Panc1 (cell line): ENCODE measurements at regions not wholly inside any gene's neighbourhood (a gene's known extent, or its start where the extent isn't known, plus 50 kb on each side); places are given as distances from the start of the nearest gene placed in this dataset.

Experiments used
- ATAC-seq: fragments of 200-7000 bp; cut with Tn5 transposase; 2 replicates; pipeline ENCODE4 v1.9.1; 2020; ENCODE audit warnings: mild to moderate bottlenecking, moderate library complexity
- BruUV-seq: library from RNA; stranded (reverse); fragments of 400-500 nt; replicated peaks from 2 replicates; lab custom pipeline; 2021; lab: Mats Ljungman, UMichigan
- CTCF ChIA-PET: fragments of 300-600 bp; sonication (Branson Sonifier 250); formaldehyde crosslinking; loops from one replicate; lab custom pipeline; 2022; ENCODE audit warnings: antibody characterized with exemption; lab: Charles Lee
- POLR2A ChIA-PET: fragments of 300-600 bp; sonication (Branson Sonifier 250); formaldehyde crosslinking; loops from one replicate; lab custom pipeline; 2022; ENCODE audit warnings: antibody characterized with exemption; lab: Charles Lee
- DNase-seq: peaks from one replicate; pipeline ENCODE4 v3.0.0-alpha.2; 2010; ENCODE audit warnings: low read depth, low spot score
- H3K27ac ChIP-seq: 2 replicates; pipeline ENCODE4 v1.5.1; 2011; ENCODE audit warnings: mild to moderate bottlenecking, low read length, inconsistent platforms
- H3K27me3 ChIP-seq: fragments of 200-500 bp; sonication (Bioruptor generic); 2 replicates; pipeline ENCODE4 v1.6.0; 2014; ENCODE audit warnings: low read length, inconsistent platforms; ENCODE audit not compliant: control insufficient read depth, insufficient read depth
- H3K36me3 ChIP-seq: fragments of 200-500 bp; sonication (Bioruptor generic); 2 replicates; pipeline ENCODE4 v1.5.1; 2014; ENCODE audit warnings: inconsistent platforms, mild to moderate bottlenecking, low read length, moderate library complexity; ENCODE audit not compliant: control insufficient read depth, insufficient read depth
- H3K4me1 ChIP-seq: 2 replicates; pipeline ENCODE4 v1.5.1; 2011; ENCODE audit warnings: inconsistent platforms, mild to moderate bottlenecking, low read length, moderate library complexity; ENCODE audit not compliant: control insufficient read depth, insufficient read depth
- H3K4me3 ChIP-seq, 2 experiments: 2 replicates each; pipeline ENCODE4 v1.5.1; 2011 to 2012; ENCODE audit warnings: low read depth in 2 of 2, low read length in 2 of 2, mild to moderate bottlenecking in 2 of 2, inconsistent platforms in 1 of 2, moderate library complexity in 1 of 2
- H3K9me3 ChIP-seq: fragments of 200-500 bp; sonication (Bioruptor generic); 2 replicates; pipeline ENCODE4 v1.5.1; 2014; ENCODE audit warnings: low read depth, mild to moderate bottlenecking, inconsistent platforms, low read length, moderate library complexity; ENCODE audit not compliant: control insufficient read depth, insufficient read depth
- CTCF ChIP-seq: fragments of 450-650 bp; IDR thresholded peaks from 2 replicates; pipeline ENCODE4 v1.5.1; 2017; ENCODE audit warnings: mild to moderate bottlenecking
- POLR2AphosphoS5 ChIP-seq: IDR thresholded peaks from 2 replicates; pipeline ENCODE4 v1.6.1; 2012; ENCODE audit warnings: mild to moderate bottlenecking, low read depth, low read length, moderate library complexity
- REST ChIP-seq, 2 experiments: IDR thresholded peaks; 2 replicates each; pipeline ENCODE4 v1.6.1; 2011 to 2012; ENCODE audit warnings: low read depth in 2 of 2, control low read depth in 1 of 2, low read length in 1 of 2, mild to moderate bottlenecking in 1 of 2, moderate library complexity in 1 of 2; ENCODE audit not compliant: insufficient read depth in 1 of 2
- SIN3A ChIP-seq: IDR thresholded peaks from 2 replicates; pipeline ENCODE4 v1.6.1; 2012; ENCODE audit warnings: low read depth, mild to moderate bottlenecking, low read length, moderate library complexity, borderline replicate concordance; ENCODE audit not compliant: insufficient read depth
- TCF7L2 ChIP-seq: IDR thresholded peaks from 2 replicates; pipeline ENCODE4 v1.6.1; 2011; ENCODE audit warnings: mild to moderate bottlenecking, low read depth, low read length, inconsistent platforms
- in situ Hi-C: cut with HindIII; loops from 2 replicates; pipeline ENCODE4 v1.10.0; 2016; ENCODE audit warnings: low sequenced_read_pairs, low pct_unique_long_range_greater_than_20kb
- intact Hi-C: fragments of 100-400 bp; cut with micrococcal nuclease; formaldehyde crosslinking; loops from one replicate; pipeline ENCODE4 v1.10.0; 2022; ENCODE audit not compliant: unreplicated experiment

GRCh38 chr16:17019366-17019765 lies 451.4 kb downstream of the XYLT1 start:
- TF ChIP-seq SIN3A: no peak
- no peak for TF ChIP-seq POLR2AphosphoS5
- TF ChIP-seq REST (IDR thresholded peaks at IDR 0.05; ENCODE audit: insufficient read depth in 1 of 2, low read depth in 2 of 2, low read length in 1 of 2): no peak
- TF ChIP-seq CTCF: no peak
- no peak for TF ChIP-seq TCF7L2
- Histone ChIP-seq H3K36me3 (no peaks in the 10 kb centered on the region), H3K4me1 (no peaks in the 10 kb centered on the region), H3K9me3 (no peaks in the 10 kb centered on the region), H3K27me3 (no peaks in the 10 kb centered on the region; the same call in 1 of the 2 replicates), H3K27ac (no peak overlapping the region), H3K4me3 (no peak overlapping the region)
- in situ Hi-C loops (no loop called here), intact Hi-C loops (no loop called here)
- DNase-seq (no peak), ATAC-seq (no peak)
- CTCF ChIA-PET: no interaction called here
- POLR2A ChIA-PET: no interaction called here
- BruUV-seq: no TSS peak

- Histone ChIP-seq H3K27me3 (no peaks in the 10 kb centered on the region; the same call in 1 of the 2 replicates), H3K4me1 (no peaks in the 10 kb centered on the region), H3K27ac (no peak overlapping the region), H3K36me3 (no peaks in the 10 kb centered on the region), H3K9me3 (no peaks in the 10 kb centered on the region), H3K4me3 (no peak overlapping the region)
- POLR2A ChIA-PET: no interaction called here
- no peak for DNase-seq
- intact Hi-C loops (no loop called here), in situ Hi-C loops (no loop called here)
- CTCF ChIA-PET: no interaction called here
- TF ChIP-seq CTCF: no peak
- TF ChIP-seq REST (IDR thresholded peaks at IDR 0.05; ENCODE audit: insufficient read depth in 1 of 2, low read depth in 2 of 2, low read length in 1 of 2): no peak
- TF ChIP-seq POLR2AphosphoS5: no peak
- TF ChIP-seq SIN3A: no peak
- no peak for TF ChIP-seq TCF7L2
- BruUV-seq: no TSS peak
- no peak for ATAC-seq
Measured at GRCh38 chr16:17023606-17024005, 447.2 kb downstream of the XYLT1 start.
